ENCODE measurements at regions not wholly inside any gene's neighbourhood (a gene's known extent, or its start where the extent isn't known, plus 50 kb on each side); places are given as distances from the start of the nearest gene placed in this dataset.
A peak's percentile ranks its signal among the peaks of the same experiment; 100 is the strongest.

- TF ChIP-seq CTCF (IDR thresholded peaks at IDR 0.05): no peak
- ATAC-seq (ENCODE audit: low FRiP score): no peak
- no peak for DNase-seq (ENCODE audit: low spot score)
These were observed 1055.9 kb downstream of the NR2F1-AS1 start for GRCh38 chr5:92525131-92525530.

GRCh38 chr5:92519811-92520632, 1061.0 kb downstream of the NR2F1-AS1 start:
- ATAC-seq (ENCODE audit: low FRiP score) (no peak), DNase-seq (ENCODE audit: low spot score) (no peak)
- no peak for TF ChIP-seq CTCF (IDR thresholded peaks at IDR 0.05)

- no peak for TF ChIP-seq CTCF (IDR thresholded peaks at IDR 0.05)
- ATAC-seq (ENCODE audit: low FRiP score) (peak; percentile 70), DNase-seq (ENCODE audit: low spot score) (no peak)
These were observed 1062.6 kb downstream of the NR2F1-AS1 start for GRCh38 chr5:92518318-92518904.

DNA sequence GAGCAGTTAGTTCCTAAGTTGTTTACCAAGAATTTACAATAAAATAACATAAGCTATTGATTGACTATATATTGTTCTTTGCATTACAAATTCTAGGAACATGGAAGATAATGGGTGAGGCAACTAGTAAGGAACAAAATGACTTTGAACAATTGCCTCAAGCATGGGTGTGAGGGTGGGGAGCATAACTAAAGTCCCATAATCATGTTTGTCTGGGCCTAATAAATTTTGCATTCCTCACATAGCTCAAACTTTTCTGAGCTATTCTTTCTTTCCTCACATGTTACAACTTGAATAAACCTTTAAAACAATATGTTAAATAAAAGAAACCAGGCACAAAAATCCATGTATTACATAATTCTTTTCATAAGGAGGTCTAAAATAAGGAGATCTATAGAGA, 1066.1 kb downstream of the NR2F1-AS1 start:
- DNase-seq (ENCODE audit: low spot score) (no peak), ATAC-seq (ENCODE audit: low FRiP score) (no peak)
- no peak for TF ChIP-seq CTCF (IDR thresholded peaks at IDR 0.05)

- TF ChIP-seq CTCF (IDR thresholded peaks at IDR 0.05): no peak
- no peak for DNase-seq (ENCODE audit: low spot score)
- no peak for ATAC-seq (ENCODE audit: low FRiP score)
These were observed 1068.0 kb downstream of the NR2F1-AS1 start for GRCh38 chr5:92513067-92513466.

DNA sequence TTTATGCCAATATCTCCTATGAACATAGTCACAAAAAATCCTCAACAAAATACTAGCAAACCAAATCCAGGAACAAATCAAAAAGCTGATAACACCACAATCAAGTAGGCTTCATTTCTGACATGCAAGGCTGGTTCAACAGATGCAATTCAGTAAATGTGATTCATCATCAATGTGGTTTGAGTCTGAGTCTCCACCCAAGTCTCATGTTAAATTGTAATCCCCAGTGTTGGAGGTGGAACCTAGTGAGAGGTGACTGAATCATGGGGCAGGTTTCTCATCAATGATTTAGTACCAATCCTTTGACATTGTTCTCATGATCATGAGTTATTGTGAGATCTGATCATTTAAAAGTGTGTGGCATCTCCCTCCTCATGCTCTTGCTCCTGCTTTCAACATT, 1072.7 kb downstream of the NR2F1-AS1 start:
- ATAC-seq (ENCODE audit: low FRiP score): no peak
- TF ChIP-seq CTCF (IDR thresholded peaks at IDR 0.05): no peak

DNA sequence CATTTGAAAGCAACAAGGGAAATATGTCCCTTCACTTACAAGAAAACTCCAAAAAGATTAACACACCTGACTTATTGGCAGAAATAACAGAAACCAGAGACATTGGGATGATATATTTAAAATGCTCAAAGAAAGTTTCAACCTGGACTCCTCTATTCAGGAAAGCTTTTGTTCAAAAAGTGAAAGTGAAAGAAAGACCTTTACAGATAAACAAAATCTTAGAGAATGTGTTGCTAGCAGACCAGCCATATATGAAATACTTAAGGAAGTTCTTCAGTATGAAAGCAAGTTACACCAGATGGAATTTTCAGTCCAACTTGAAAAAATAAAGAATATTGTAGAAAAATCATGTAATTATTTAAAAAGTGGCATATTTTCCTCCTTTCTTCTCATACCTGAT, 1075.1 kb downstream of the NR2F1-AS1 start:
- DNase-seq (ENCODE audit: low spot score) (no peak), ATAC-seq (ENCODE audit: low FRiP score) (no peak)
- no peak for TF ChIP-seq CTCF (IDR thresholded peaks at IDR 0.05)

More for the DNA sequence above, 1072.7 kb downstream of the NR2F1-AS1 start:
- DNase-seq (ENCODE audit: low spot score): no peak
